NCI-H510A treated with DMSO at 0.1 percent for 48 hours (cell line): ENCODE measurements at regions not wholly inside any gene's neighbourhood (a gene's known extent, or its start where the extent isn't known, plus 50 kb on each side); places are given as distances from the start of the nearest gene placed in this dataset.
A peak's percentile ranks its signal among the peaks of the same experiment; 100 is the strongest.

Experiments
- DNase-seq: peaks from one replicate; lab custom pipeline; 2025; lab: John Stamatoyannopoulos, UW

GRCh38 chr7:12074889-12075288 lies 136.2 kb upstream of the TMEM106B start:
- no peak for DNase-seq

GRCh38 chr7:12080006-12080405 lies 131.1 kb upstream of the TMEM106B start:
- DNase-seq, result no peak

- no peak for DNase-seq
Observed at GRCh38 chr7:12085516-12085915, 125.6 kb upstream of the TMEM106B start.

- DNase-seq, result no peak
Observed at GRCh38 chr7:12089951-12090756, 120.9 kb upstream of the TMEM106B start.

- DNase-seq, result no peak
Observed at GRCh38 chr7:12090757-12091221, 120.3 kb upstream of the TMEM106B start.

- DNase-seq, result no peak
Observed at GRCh38 chr7:12091231-12091630, 119.9 kb upstream of the TMEM106B start.

GRCh38 chr7:12092499-12093130 lies 118.5 kb upstream of the TMEM106B start:
- no peak for DNase-seq

- no peak for DNase-seq
Observed at GRCh38 chr7:12093365-12093764, 117.7 kb upstream of the TMEM106B start.

- DNase-seq, result no peak
Observed at GRCh38 chr7:12094365-12094921, 116.7 kb upstream of the TMEM106B start.

- no peak for DNase-seq
Observed at GRCh38 chr7:12102126-12102525, 109.0 kb upstream of the TMEM106B start.

GRCh38 chr7:12102527-12102926 lies 108.6 kb upstream of the TMEM106B start:
- DNase-seq, result no peak

- no peak for DNase-seq
Observed at GRCh38 chr7:12103948-12104347, 107.1 kb upstream of the TMEM106B start.

GRCh38 chr7:12107381-12107780 lies 103.7 kb upstream of the TMEM106B start:
- no peak for DNase-seq

GRCh38 chr7:12107841-12108254 lies 103.2 kb upstream of the TMEM106B start:
- no peak for DNase-seq

- no peak for DNase-seq
Observed at GRCh38 chr7:12110425-12110824, 100.7 kb upstream of the TMEM106B start.

GRCh38 chr7:12111422-12112405 lies 99.4 kb upstream of the TMEM106B start:
- DNase-seq, result peak; percentile 33

- DNase-seq, result no peak
Observed at GRCh38 chr7:12117170-12117569, 93.9 kb upstream of the TMEM106B start.

- no peak for DNase-seq
Observed at GRCh38 chr7:12119620-12120303, 91.3 kb upstream of the TMEM106B start.

GRCh38 chr7:12120632-12121031 lies 90.5 kb upstream of the TMEM106B start:
- DNase-seq, result no peak

- DNase-seq, result no peak
Observed at GRCh38 chr7:12123172-12123571, 87.9 kb upstream of the TMEM106B start.

- DNase-seq, result no peak
Observed at GRCh38 chr7:12124028-12124427, 87.1 kb upstream of the TMEM106B start.
